GM12878 (cell line): ENCODE measurements at regions not wholly inside any gene's neighbourhood (a gene's known extent, or its start where the extent isn't known, plus 50 kb on each side); places are given as distances from the start of the nearest gene placed in this dataset.

Experiments
- ATAC-seq: fragments of 200-7000 bp; cut with Tn5 transposase; 3 replicates; pipeline ENCODE4 v1.9.1; 2020; ENCODE audit warnings: mild to moderate bottlenecking, moderate library complexity
- BruUV-seq: library from RNA; stranded (reverse); fragments of 400-500 nt; replicated peaks from 2 replicates; lab custom pipeline; 2021; lab: Mats Ljungman, UMichigan
- CTCF ChIA-PET: fragments of 300-600 bp; sonication (Branson Sonifier 250); formaldehyde crosslinking; extraction: SDS; loops from one replicate; lab custom pipeline; 2021; ENCODE audit warnings: inconsistent platforms; lab: Yijun Ruan, JAX
- POLR2A ChIA-PET: fragments of 350-600 bp; formaldehyde crosslinking; extraction: SDS; loops from one replicate; lab custom pipeline; 2021; ENCODE audit warnings: inconsistent platforms; lab: Charles Lee
- RAD21 ChIA-PET: fragments of 300-600 bp; sonication (Branson Sonifier 250); formaldehyde crosslinking; loops from one replicate; lab custom pipeline; 2023; ENCODE audit warnings: antibody characterized with exemption; ENCODE audit not compliant: unreplicated experiment; lab: Charles Lee
- SMC1A ChIA-PET: fragments of 300-600 bp; sonication (Branson Sonifier 250); formaldehyde crosslinking; loops from one replicate; lab custom pipeline; 2023; ENCODE audit not compliant: unreplicated experiment, uncharacterized antibody; lab: Charles Lee
- DNase-seq: peaks from one replicate; pipeline ENCODE4 v3.0.0-alpha.2; 2011; ENCODE audit warnings: low read depth, low spot score
- FAIRE-seq: peaks from 3 replicates; lab custom pipeline; 2011; peaks lifted over from hg19 to GRCh38; lab: Jason Lieb, UNC
- H2AFZ ChIP-seq: 2 replicates; pipeline ENCODE4 v1.6.0; 2011; ENCODE audit warnings: low read depth, low read length, control low read depth; ENCODE audit not compliant: control insufficient read depth
- H3K27ac ChIP-seq: 2 replicates; pipeline ENCODE4 v1.5.1; 2011; ENCODE audit warnings: control low read depth; ENCODE audit not compliant: control insufficient read depth, insufficient read depth
- H3K27me3 ChIP-seq, 2 experiments: replicated peaks in 1 of 2; 2 replicates each; pipeline versions ENCODE4 v1.6.0 to v1.6.1; 2011; ENCODE audit warnings: low read length in 1 of 2; ENCODE audit not compliant: control insufficient read depth in 2 of 2, insufficient read depth in 2 of 2
- H3K36me3 ChIP-seq, 2 experiments: 2 replicates each; pipeline ENCODE4 v1.5.1; 2011; ENCODE audit warnings: low read length in 1 of 2; ENCODE audit not compliant: control insufficient read depth in 2 of 2, insufficient read depth in 2 of 2
- H3K4me1 ChIP-seq: 2 replicates; pipeline ENCODE4 v1.6.1; 2011; ENCODE audit warnings: mild to moderate bottlenecking, low read length, moderate library complexity, mixed read lengths; ENCODE audit not compliant: control insufficient read depth, insufficient read depth
- H3K4me2 ChIP-seq: 2 replicates; pipeline ENCODE4 v1.6.0; 2011; ENCODE audit warnings: control low read depth; ENCODE audit not compliant: control insufficient read depth, insufficient read depth
- H3K4me3 ChIP-seq: fragments of 200-600 bp; sonication (generic); 2 replicates; pipeline ENCODE4 v1.5.1; 2016
- H3K79me2 ChIP-seq: 2 replicates; pipeline ENCODE4 v1.6.0; 2011; ENCODE audit warnings: low read length; ENCODE audit not compliant: control insufficient read depth, insufficient read depth
- H3K9ac ChIP-seq: 2 replicates; pipeline ENCODE4 v1.8.0; 2011; ENCODE audit warnings: low read length, control low read depth, mixed read lengths; ENCODE audit not compliant: control insufficient read depth, insufficient read depth
- H3K9me3 ChIP-seq: replicated peaks from 3 replicates; pipeline ENCODE4 v1.5.1; 2011; ENCODE audit warnings: mild to moderate bottlenecking, low read length; ENCODE audit not compliant: control insufficient read depth, insufficient read depth
- H4K20me1 ChIP-seq: 2 replicates; pipeline ENCODE4 v1.6.0; 2011; ENCODE audit not compliant: control insufficient read depth, insufficient read depth
- GATAD2B ChIP-seq: fragments of 450-650 bp; conservative IDR thresholded peaks from 2 replicates; pipeline ENCODE4 v1.6.1; 2017; ENCODE audit warnings: low read depth, mild to moderate bottlenecking, moderate library complexity
- IKZF2 ChIP-seq, 2 experiments: fragments of 450-650 bp; IDR thresholded peaks; 2 replicates each; pipeline ENCODE4 v1.6.1; 2017; ENCODE audit warnings: mild to moderate bottlenecking in 2 of 2, moderate library complexity in 2 of 2
- RCOR1 ChIP-seq: conservative IDR thresholded peaks from 2 replicates; pipeline ENCODE4 v1.6.1; 2012; ENCODE audit warnings: low read depth, low read length, improper control_type of control experiment
- STAT1 ChIP-seq: fragments of 450-650 bp; conservative IDR thresholded peaks from 2 replicates; pipeline ENCODE4 v1.6.1; 2014; ENCODE audit warnings: antibody characterized with exemption, mild to moderate bottlenecking
- YY1 ChIP-seq: IDR thresholded peaks from 2 replicates; pipeline ENCODE4 v1.6.1; 2011; ENCODE audit warnings: low read depth, mild to moderate bottlenecking, low read length
- ZNF384 ChIP-seq: IDR thresholded peaks from 2 replicates; pipeline ENCODE4 v1.6.1; 2012; ENCODE audit warnings: low read depth, mild to moderate bottlenecking, low read length, improper control_type of control experiment, borderline replicate concordance
- WGBS: methylation state at CpG from one replicate; pipeline ENCODE4 v1.1.6; 2016; ENCODE audit warnings: low lambda C conversion rate; ENCODE audit not compliant: insufficient replicate concordance, insufficient coverage; ENCODE audit errors: missing lambda C conversion rate; 5-methylcytosine and 5-hydroxymethylcytosine counted together
- in situ Hi-C: fragments of 300-500 bp; cut with MboI; formaldehyde crosslinking; loops from 9 replicates; pipeline ENCODE4 v1.14.3; 2018; ENCODE audit warnings: mixed read lengths
- intact Hi-C: fragments of 100-400 bp; cut with micrococcal nuclease; formaldehyde crosslinking; loops from one replicate; pipeline ENCODE4 v1.14.2; 2022; ENCODE audit not compliant: unreplicated experiment
- TF ChIP-seq, protein P1 (sequence below): fragments of 450-650 bp; IDR thresholded peaks from 2 replicates; pipeline ENCODE4 v1.6.1; 2016; ENCODE audit warnings: mild to moderate bottlenecking, moderate library complexity, borderline replicate concordance
- TF ChIP-seq, protein P2 (sequence below): fragments of 450-650 bp; IDR thresholded peaks from 2 replicates; pipeline ENCODE4 v1.6.1; 2017; ENCODE audit warnings: low read depth, mild to moderate bottlenecking, moderate library complexity
- TF ChIP-seq, protein P3 (sequence below): fragments of 150-350 bp; IDR thresholded peaks from 2 replicates; pipeline ENCODE4 v1.6.1; 2016; ENCODE audit warnings: low read depth, low read length

DNA sequence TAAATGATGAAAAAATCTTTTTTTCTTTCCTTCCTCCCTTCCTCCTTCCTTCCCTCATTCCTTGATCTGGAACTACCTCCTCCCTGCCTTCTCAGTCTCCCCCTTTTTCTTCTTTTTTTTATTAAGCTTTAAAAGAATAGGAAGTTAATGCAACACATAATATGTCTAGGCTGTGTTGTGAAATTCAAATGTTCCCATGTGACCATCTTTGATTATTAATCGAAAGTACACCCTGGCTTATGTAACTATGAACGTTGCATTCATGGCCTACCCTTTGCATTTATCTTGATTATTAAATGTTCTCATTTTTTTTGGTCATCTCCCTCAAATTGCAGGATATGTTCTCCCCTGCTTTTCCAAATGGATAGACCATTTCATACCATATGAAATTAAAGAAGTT is 376.0 kb downstream of the DSEL start:
- ChIA-PET RAD21 (interaction anchor here (0.6 to 0.7 kb wide), 2 partner anchors 132 to 205 kb away, joined by 3 read pairs; no protein-coding TSS in a partner anchor), SMC1A (no interaction called here), POLR2A (no interaction called here), CTCF (no interaction called here)
- ATAC-seq (no peak), FAIRE-seq (no peak), DNase-seq (no peak)
- Histone ChIP-seq H3K4me3 (no peak overlapping the region), H3K27me3 (no peaks in the 10 kb centered on the region), H3K9me3 (no peaks in the 10 kb centered on the region), H3K4me1 (no peaks in the 10 kb centered on the region), H3K36me3 (no peaks in the 10 kb centered on the region), H3K79me2 (no peaks in the 10 kb centered on the region), H2AFZ (no peak overlapping the region), H3K9ac (no peak overlapping the region), H3K4me2 (no peak overlapping the region), H3K27ac (no peak overlapping the region), H4K20me1 (no peaks in the 10 kb centered on the region)
- no TSS peak for BruUV-seq
- intact Hi-C loops (no loop called here), in situ Hi-C loops (no loop called here)
- 4% methylated on average over 2 of the region's 2 CpGs for WGBS
- no peak for TF ChIP-seq ZNF384

DNA sequence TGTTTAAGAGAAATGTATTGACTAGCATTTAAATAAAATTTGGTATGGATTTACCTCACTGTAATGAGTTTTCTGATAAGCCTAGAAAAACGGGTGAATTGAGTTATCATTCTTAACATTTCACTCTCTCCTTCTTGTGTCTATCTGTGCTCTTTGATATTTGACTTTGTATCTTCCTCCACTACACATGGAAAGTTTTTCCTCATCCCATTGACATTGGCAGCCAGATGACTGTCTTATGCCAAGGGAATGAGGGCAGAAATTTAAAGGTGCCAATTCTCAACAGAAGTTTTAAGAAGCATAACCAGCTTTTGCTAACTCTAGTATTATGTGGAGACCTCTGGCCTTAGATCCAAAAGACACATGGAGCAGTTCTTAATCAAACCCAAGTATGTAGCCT is 376.6 kb downstream of the DSEL start:
- 0% methylated on average over 1 of the region's 1 CpG for WGBS
- no peak overlapping the region for H3K9ac ChIP-seq
- TF ChIP-seq, protein P1, sequence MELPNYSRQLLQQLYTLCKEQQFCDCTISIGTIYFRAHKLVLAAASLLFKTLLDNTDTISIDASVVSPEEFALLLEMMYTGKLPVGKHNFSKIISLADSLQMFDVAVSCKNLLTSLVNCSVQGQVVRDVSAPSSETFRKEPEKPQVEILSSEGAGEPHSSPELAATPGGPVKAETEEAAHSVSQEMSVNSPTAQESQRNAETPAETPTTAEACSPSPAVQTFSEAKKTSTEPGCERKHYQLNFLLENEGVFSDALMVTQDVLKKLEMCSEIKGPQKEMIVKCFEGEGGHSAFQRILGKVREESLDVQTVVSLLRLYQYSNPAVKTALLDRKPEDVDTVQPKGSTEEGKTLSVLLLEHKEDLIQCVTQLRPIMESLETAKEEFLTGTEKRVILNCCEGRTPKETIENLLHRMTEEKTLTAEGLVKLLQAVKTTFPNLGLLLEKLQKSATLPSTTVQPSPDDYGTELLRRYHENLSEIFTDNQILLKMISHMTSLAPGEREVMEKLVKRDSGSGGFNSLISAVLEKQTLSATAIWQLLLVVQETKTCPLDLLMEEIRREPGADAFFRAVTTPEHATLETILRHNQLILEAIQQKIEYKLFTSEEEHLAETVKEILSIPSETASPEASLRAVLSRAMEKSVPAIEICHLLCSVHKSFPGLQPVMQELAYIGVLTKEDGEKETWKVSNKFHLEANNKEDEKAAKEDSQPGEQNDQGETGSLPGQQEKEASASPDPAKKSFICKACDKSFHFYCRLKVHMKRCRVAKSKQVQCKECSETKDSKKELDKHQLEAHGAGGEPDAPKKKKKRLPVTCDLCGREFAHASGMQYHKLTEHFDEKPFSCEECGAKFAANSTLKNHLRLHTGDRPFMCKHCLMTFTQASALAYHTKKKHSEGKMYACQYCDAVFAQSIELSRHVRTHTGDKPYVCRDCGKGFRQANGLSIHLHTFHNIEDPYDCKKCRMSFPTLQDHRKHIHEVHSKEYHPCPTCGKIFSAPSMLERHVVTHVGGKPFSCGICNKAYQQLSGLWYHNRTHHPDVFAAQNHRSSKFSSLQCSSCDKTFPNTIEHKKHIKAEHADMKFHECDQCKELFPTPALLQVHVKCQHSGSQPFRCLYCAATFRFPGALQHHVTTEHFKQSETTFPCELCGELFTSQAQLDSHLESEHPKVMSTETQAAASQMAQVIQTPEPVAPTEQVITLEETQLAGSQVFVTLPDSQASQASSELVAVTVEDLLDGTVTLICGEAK: no peak
- TF ChIP-seq RCOR1: no peak
- TF ChIP-seq, protein P2, sequence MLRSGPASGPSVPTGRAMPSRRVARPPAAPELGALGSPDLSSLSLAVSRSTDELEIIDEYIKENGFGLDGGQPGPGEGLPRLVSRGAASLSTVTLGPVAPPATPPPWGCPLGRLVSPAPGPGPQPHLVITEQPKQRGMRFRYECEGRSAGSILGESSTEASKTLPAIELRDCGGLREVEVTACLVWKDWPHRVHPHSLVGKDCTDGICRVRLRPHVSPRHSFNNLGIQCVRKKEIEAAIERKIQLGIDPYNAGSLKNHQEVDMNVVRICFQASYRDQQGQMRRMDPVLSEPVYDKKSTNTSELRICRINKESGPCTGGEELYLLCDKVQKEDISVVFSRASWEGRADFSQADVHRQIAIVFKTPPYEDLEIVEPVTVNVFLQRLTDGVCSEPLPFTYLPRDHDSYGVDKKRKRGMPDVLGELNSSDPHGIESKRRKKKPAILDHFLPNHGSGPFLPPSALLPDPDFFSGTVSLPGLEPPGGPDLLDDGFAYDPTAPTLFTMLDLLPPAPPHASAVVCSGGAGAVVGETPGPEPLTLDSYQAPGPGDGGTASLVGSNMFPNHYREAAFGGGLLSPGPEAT: no peak
- TF ChIP-seq, protein P3, sequence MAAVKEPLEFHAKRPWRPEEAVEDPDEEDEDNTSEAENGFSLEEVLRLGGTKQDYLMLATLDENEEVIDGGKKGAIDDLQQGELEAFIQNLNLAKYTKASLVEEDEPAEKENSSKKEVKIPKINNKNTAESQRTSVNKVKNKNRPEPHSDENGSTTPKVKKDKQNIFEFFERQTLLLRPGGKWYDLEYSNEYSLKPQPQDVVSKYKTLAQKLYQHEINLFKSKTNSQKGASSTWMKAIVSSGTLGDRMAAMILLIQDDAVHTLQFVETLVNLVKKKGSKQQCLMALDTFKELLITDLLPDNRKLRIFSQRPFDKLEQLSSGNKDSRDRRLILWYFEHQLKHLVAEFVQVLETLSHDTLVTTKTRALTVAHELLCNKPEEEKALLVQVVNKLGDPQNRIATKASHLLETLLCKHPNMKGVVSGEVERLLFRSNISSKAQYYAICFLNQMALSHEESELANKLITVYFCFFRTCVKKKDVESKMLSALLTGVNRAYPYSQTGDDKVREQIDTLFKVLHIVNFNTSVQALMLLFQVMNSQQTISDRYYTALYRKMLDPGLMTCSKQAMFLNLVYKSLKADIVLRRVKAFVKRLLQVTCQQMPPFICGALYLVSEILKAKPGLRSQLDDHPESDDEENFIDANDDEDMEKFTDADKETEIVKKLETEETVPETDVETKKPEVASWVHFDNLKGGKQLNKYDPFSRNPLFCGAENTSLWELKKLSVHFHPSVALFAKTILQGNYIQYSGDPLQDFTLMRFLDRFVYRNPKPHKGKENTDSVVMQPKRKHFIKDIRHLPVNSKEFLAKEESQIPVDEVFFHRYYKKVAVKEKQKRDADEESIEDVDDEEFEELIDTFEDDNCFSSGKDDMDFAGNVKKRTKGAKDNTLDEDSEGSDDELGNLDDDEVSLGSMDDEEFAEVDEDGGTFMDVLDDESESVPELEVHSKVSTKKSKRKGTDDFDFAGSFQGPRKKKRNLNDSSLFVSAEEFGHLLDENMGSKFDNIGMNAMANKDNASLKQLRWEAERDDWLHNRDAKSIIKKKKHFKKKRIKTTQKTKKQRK: no peak
- TF ChIP-seq IKZF2 (IDR thresholded peaks at IDR 0.05): no peak
- no peak for TF ChIP-seq GATAD2B
- no peak for TF ChIP-seq STAT1
- no peak for TF ChIP-seq YY1

More for the DNA sequence above, 376.6 kb downstream of the DSEL start:
- DNase-seq: no peak
- H4K20me1 ChIP-seq: no peaks in the 10 kb centered on the region
- H3K9me3 ChIP-seq: no peaks in the 10 kb centered on the region
- RAD21 ChIA-PET: no interaction called here
- in situ Hi-C loops (no loop called here), intact Hi-C loops (no loop called here)
- ATAC-seq: no peak
- H3K4me2 ChIP-seq: no peak overlapping the region
- H3K27me3 ChIP-seq: no peaks in the 10 kb centered on the region
- FAIRE-seq: no peak
- H3K36me3 ChIP-seq: no peaks in the 10 kb centered on the region
- POLR2A ChIA-PET: no interaction called here
- H3K4me1 ChIP-seq: no peaks in the 10 kb centered on the region
- CTCF ChIA-PET: no interaction called here
- no peak overlapping the region for H3K27ac ChIP-seq
- H3K79me2 ChIP-seq: no peaks in the 10 kb centered on the region
- no TSS peak for BruUV-seq
- no peak overlapping the region for H2AFZ ChIP-seq
- SMC1A ChIA-PET: no interaction called here
- no peak overlapping the region for H3K4me3 ChIP-seq
